ENCODE measurements at regions not wholly inside any gene's neighbourhood (a gene's known extent, or its start where the extent isn't known, plus 50 kb on each side); places are given as distances from the start of the nearest gene placed in this dataset.

DNA sequence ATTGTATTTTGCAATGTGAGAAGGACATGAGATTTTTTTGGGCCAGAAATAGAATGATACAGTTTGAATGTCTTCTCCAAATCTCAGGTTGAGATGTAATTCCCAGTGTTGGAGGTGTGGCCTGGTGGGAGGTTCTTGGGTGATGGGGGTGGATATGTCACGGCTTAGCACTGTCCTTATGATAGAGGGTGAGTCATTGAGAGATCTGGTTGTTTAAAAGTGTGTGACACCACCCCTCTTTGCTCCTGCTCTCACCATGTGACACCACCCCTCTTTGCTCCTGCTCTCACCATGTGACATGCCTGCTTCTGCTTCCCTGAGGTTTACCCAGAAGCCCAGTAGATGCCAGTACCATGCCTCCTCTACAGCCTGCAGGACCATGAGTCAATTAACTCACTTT lies 1226.9 kb downstream of the PCDH7 start:
- no peak for DNase-seq (ENCODE audit: low read depth)

- no peak for DNase-seq (ENCODE audit: low read depth)
Measured at GRCh38 chr4:31949045-31949444, 1228.9 kb downstream of the PCDH7 start.

DNA sequence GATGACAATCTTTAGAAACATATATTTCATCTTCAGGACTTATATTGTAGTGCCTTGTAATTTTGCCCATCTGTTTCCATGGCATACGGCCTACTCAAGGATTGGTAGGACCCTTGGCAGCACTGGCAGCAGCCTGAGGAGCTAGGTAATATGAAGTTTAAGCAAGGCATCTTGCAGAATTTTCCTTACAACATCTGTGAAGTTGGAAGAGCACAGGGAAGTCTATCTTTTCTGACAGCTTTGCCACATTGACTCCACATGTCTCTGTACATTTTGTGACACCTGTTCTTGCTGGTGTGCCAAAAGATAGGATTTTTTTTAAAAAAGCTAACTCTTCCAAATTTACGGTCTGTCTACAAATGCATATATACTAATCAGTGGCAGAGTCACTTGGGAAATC lies 1235.2 kb downstream of the PCDH7 start:
- no peak for DNase-seq (ENCODE audit: low read depth)

DNA sequence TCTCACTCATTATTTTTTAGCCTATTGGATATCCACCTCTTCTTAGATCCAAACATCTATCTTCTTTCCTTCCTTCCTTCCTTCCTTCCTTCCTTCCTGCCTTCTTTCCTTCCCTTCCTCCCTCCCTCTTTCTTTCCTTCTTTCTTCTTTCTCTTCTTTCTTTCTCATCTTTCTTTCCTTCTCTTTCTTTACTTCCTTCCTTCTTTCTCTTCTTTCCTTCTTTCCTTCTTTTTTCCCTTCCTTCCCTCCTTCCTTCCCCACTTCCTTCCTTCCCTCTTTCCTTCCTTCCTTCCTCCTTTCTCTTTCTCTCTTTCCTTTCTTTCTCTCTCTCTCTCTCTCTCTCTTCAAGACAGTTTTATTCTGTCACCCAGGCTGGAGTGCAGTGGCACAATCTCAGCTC lies 1239.8 kb downstream of the PCDH7 start:
- no peak for DNase-seq (ENCODE audit: low read depth)

- DNase-seq (ENCODE audit: low read depth): no peak
Measured at GRCh38 chr4:31964685-31965084, 1244.5 kb downstream of the PCDH7 start.

GRCh38 chr4:31968842-31969241 lies 1248.7 kb downstream of the PCDH7 start:
- no peak for DNase-seq (ENCODE audit: low read depth)

- DNase-seq (ENCODE audit: low read depth): no peak
Measured at GRCh38 chr4:31974490-31975002, 1254.4 kb downstream of the PCDH7 start.

GRCh38 chr4:31979988-31980387 lies 1259.8 kb downstream of the PCDH7 start:
- DNase-seq (ENCODE audit: low read depth): no peak

DNA sequence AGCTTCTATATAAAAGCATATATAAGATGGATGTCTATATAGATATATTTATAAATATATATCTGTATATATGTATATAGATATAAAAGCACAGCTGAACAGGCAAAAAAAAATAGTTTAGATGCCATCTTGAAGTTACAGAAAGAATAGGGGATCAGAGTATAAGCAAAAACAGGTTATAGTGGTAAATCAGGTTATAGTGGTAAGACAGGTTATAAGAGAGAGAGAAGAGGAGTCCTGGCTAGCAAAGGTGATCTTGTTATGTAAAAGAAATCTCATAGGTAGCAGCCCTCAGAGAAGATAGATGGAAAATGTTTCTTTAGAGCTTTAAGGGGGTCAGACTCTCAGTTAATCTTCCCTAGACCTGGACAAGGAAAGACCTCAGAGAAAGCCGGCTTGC lies 1263.1 kb downstream of the PCDH7 start:
- DNase-seq (ENCODE audit: low read depth): no peak

GRCh38 chr4:31983677-31984076 lies 1263.5 kb downstream of the PCDH7 start:
- DNase-seq (ENCODE audit: low read depth): no peak

DNA sequence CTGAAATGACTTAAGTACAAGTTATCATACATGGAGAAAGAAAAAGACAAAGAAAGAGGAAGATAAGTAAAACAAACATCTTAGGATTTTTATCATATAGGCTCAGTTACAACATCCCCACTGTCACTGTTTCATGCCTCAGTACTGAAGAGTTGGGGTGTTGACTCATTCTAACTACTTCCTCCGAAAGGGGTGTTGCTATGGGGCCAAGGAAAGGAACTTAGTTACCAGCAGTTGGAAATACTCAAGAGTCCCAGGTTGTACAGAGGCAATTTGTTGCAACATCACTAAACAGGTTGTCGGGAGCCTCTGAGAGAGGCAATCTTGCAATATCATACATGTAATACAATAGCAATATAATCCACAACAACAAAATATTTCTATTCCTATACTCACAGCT lies 1264.7 kb downstream of the PCDH7 start:
- peak; percentile 24 for DNase-seq (ENCODE audit: low read depth)

DNA sequence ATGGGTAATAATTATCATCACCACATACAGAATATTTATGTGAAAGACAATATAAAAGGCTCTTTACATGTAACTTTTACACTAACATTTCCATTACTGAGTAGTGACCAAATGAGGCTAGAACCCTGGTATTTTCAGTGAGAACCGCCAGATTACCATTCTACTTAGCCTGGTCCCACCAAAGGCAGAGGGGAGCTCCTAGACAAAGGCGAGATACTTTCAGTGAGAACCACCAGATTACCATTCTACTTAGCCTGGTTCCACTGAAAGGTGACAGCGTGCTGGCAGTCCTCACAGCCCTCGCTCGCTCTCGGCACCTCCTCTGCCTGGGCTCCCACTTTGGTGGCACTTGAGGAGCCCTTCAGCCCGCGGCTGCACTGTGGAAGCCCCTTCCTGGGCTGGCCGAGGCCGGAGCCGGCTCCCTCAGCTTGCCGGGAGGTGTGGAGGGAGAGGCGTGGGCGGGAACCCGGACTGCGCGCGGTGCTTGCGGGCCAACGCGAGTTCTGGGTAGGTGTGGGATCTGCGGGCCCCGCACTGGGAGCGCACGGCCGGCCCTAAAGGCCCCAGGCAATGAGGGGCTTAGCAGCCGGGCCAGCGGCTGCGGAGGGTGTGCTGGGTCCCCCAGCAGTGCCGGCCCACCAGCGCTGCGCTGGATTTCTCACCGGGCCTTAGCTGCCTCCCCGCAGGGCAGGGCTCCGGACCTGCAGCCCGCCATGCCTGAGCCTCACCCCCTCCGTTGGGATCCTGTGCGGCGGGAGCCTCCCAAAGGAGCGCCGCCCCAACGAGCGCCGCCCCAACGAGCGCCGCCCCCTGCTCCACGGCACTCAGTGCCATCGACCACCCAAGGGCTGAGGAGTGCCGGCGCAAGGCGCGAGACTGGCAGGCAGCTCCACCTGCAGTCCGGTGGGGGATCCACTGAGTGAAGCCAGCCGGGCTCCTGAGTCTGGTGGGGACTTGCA lies 1276.1 kb downstream of the PCDH7 start:
- DNase-seq (ENCODE audit: low read depth): no peak

DNA sequence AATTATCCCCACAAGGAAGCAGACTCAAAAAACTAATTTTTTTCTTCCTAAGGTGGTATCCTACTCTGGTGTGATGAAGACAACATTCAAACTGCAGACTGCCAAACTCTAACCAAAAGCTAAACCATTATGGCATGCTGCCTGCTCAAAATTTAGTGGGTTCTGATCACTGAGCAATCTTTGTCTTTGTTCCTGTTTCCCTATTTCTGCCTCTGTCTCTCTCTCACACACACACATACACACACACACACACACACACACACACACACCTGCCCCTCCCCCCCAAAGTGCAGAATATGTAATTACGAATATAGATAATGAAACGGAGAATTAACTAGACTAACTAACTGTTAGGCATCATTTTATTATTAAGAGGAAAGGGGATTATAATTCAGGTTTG lies 1278.6 kb downstream of the PCDH7 start:
- no peak for DNase-seq (ENCODE audit: low read depth)

DNA sequence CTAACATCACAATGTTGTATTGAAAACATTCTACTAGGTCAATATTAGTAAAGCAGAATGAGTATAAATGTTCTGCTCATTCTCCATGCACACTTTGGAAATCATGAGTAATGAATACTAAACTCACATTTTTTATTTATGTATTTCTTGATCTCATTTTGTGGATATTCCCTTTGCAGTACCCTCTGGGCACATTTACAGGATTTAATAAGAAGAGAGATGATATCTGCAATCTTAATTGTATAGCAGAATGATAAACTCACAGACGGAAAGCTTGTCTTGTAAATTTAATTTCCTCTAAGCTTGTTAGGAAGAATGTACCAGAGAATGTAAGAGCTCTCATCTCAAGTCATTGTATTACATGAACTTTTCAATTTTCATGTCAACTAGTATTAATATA lies 1279.7 kb downstream of the PCDH7 start:
- no peak for DNase-seq (ENCODE audit: low read depth)

DNA sequence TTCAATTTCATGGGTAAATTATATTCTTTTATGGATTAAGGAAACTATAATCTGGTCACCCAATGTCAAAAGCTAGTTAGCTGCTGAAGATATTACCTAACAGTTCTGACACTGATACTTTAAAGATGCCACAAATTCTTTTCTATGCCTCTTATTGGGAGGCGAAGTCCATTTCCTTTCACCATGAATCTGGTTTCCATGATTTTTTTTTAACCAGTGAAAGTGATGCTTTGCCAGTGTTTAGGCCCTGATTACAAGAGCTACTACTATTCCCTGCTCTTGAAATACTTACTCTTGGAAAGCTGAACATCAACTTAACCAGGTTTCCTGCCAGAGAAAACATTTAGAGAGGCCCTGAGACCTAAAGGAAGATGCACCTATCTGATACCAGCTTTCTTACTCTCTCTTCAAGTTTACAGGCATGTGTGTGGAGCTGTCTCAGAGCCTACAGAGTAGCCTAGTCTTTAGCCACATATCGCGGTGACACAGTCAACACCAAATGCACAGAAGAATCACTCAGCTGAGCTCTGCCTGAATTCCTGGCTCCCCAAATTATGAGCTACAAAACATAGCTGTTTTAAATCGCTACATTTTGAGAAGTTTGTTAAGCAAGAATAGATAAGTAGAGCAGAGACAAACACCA lies 1280.8 kb downstream of the PCDH7 start:
- DNase-seq (ENCODE audit: low read depth): no peak

DNA sequence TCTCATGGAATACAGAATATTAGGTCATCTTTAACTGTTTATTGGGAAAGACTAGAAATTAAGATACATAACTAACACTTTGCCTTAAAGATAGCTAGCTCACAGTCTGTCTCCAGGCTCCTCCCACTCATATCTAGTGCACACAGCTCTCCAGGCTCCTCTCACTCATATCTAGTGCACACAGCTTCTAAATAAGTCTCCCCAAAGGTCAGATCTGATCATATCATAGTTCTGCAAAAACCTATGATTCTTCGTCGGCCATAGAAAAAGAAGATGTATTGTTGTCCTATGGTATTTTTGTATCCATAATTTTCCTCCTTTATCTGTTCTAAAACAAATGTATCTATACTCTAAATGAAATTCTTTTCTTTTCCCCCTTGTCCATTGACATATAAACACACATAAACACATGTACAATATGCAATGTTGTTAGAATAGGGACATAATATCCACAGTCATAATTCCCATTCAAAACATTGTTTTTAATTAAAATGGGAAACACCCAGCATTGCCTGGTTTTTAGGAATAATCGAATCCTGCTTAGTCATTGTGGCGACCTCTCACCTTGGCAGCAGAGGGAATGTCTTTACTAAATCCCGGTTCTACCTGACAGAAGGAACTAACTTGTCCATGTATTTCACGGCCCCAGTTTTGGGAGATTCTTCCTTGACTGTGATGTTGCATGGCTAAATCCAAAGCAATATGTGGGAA lies 1282.0 kb downstream of the PCDH7 start:
- DNase-seq (ENCODE audit: low read depth): no peak

- DNase-seq (ENCODE audit: low read depth): no peak
Measured at GRCh38 chr4:32003548-32003947, 1283.4 kb downstream of the PCDH7 start.

DNA sequence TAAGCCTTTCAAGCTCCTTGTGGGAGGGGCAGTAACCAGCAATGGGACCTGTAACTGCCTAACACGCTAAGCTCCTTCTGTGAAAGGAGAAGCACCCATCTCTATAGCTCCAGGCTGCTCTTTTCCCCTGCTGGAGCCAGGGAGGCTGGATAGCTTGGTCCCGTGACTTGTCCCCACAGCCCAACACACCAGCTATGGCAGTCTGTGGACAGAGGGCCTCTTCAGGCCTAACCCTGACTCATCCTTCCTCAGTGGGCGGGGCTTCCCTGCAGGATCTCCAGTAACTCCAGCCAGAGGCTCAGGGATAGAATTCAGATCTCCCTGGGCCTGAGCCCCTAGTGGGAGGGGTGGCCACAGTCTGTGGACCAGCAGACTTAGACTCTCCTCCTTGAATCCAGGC lies 1290.1 kb downstream of the PCDH7 start:
- no peak for DNase-seq (ENCODE audit: low read depth)

- DNase-seq (ENCODE audit: low read depth): peak; percentile 48
Measured at GRCh38 chr4:32022071-32022470, 1301.9 kb downstream of the PCDH7 start.

GRCh38 chr4:32025851-32026459 lies 1305.8 kb downstream of the PCDH7 start:
- peak; percentile 49 for DNase-seq (ENCODE audit: low read depth)

DNA sequence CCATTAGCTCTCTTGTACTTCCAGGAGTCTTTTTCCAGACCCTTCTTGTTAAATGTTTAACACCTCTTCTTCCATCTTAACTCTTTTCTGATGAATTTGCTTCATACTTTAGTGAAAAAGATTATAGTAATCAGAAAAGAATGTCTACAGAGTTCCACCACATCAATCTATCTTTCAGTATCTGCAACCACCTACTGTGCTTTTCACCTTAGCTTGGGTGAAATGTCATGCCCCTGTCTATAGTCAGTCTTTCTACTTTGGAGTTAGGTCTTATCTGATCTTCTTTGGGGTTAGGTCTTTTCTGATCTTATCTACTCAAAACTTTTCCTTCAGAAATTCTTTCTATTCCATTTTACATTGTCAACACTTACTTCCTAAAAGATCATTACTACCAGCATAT lies 1310.2 kb downstream of the PCDH7 start:
- no peak for DNase-seq (ENCODE audit: low read depth)

DNA sequence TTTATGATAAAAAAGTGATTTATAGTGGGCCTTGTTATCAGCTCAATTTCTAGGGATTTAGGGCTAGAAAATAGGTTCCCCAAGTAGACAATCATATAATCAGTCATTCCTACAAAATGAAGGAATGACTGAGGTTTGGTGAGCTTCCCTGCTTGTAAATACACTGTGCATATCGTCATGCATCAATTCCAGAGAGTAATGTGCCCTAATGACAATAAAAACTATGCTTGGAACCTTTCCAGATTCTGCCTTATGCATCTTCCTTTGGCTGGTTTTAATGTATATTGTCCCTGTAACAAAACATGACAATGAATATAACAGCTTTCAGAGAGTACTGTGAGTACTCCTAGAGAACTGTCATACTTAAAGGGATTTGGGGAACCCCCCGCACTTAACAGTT lies 1310.9 kb downstream of the PCDH7 start:
- DNase-seq (ENCODE audit: low read depth): no peak
